Activated CD8-positive, alpha-beta memory T cell treated with anti-CD3 and anti-CD28 coated beads, Interleukin-2, amount 50 U/mL, for 1 hour (primary cell): ENCODE measurements at regions not wholly inside any gene's neighbourhood (a gene's known extent, or its start where the extent isn't known, plus 50 kb on each side); places are given as distances from the start of the nearest gene placed in this dataset.

Experiments
- DNase-seq: peaks from one replicate; pipeline ENCODE4 v3.0.0-alpha.2; 2020; ENCODE audit errors: extremely low read depth

DNA sequence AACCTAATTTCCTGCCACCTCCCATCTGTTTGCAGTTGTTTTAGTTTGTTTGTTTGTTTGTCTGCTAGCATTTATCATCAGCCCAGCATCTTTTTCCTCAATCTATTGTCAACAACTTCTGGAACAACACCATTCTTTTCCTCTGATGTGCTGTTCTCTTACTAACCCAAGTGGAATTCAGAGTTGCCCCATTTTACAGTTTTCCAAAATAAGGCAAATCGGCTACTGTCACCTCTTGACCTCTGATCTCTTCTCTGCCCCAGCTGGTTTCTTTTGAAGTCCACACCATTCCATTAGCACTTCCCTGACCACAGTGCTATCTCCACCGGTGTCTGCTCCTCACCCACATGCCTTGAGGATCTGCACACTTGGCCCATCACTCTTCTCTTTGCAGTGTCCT lies 102.4 kb downstream of the EFNB2 start:
- DNase-seq: no peak

DNA sequence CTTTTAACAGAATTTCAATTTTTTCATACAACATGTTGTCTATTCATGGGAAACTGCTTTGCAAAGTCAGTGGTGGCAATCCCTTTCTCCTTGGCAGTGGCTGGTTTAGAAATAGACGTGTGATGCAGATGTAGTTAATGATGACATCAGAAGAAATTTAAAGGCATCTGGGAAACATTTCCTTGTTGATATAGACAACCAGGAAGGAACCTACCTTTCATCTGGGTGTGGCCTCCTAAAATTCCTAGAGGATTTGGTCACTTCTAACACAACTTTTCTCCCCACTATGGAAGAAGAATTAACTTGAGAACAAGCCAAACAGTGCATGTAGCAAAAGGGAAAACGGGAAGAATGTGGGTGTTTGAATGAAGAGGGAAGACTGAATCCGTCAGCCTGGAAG lies 102.8 kb downstream of the EFNB2 start:
- DNase-seq: no peak

DNA sequence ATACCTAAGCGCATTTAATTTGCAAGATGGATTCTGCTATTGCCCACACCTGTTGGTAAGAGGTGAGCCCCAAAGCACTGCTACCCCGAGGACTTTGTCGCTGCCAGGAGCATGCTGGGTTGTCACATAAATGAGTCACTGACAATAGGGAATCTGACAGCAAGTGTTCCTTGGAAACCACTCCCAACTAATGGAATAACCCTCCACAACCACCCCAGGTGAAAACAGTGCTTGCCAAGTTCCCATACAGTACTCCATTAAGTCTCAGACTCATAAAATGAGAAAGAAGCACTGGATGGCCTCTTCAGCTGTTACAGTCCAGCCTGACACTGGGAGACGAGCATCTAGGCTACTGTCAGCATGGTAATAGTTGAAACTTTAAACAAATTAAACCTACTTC lies 108.6 kb downstream of the EFNB2 start:
- no peak for DNase-seq

DNA sequence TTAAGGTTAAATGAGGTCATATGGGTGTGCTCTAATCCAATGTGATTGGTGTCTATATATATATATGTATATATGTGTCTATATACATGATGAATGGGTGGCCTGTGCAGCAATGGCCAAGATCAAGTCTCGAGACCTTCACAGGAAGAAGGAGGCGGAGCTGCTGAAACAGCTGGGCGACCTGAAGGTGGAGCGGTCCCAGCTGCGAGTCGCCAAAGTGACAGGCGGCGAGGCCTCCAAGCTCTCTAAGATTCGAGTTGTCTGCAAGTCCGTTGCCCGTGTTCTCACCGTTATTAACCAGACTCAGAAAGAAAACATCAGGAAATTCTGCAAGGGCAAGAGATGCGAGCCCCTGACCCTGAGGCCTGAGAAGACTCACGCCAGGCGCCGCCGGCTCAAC lies 109.8 kb downstream of the EFNB2 start:
- DNase-seq: no peak

- no peak for DNase-seq
Observed at GRCh38 chr13:106424805-106425204, 110.7 kb downstream of the EFNB2 start.

DNA sequence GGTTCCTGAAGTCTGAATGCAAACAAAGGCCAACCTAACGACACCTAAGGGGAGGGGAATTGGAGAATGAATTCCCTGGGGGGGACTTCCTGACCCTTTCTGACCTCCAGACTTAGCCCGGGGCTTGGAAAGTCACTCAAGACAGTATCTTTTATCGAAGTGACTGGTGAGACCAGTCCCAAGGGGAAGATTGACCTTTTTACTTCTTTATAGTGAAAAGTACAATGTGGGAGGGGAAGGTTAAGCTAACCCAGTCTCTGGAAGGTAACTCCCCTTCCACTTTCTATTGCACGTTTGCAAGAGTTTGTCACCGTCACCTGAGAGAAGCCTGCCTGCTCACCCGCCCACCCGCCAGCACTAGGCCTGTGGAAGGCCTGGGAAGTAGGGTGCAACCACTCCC lies 111.9 kb downstream of the EFNB2 start:
- DNase-seq: no peak

DNA sequence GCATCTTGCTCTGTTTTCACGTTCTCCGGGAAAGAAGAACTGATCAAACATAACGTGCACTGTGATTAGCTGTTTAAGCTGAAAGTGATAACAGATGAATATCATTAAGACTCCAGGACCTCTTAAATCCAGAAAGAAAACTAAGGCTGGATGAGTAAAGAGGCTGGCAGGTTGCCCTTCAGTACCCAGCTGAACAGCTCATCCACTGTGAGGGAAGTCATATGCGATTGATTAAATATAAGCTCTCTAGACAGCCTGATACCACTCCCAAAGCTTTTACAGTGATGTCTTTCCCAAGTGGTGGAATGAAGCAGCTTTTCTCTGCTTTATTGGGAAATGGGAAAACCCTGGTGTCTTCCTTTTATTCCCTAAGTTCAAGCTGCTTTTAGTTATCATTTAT lies 116.9 kb downstream of the EFNB2 start:
- DNase-seq: no peak

GRCh38 chr13:106417467-106418110 lies 117.9 kb downstream of the EFNB2 start:
- DNase-seq: no peak

GRCh38 chr13:106416645-106417044 lies 118.8 kb downstream of the EFNB2 start:
- no peak for DNase-seq

GRCh38 chr13:106415971-106416370 lies 119.5 kb downstream of the EFNB2 start:
- no peak for DNase-seq

GRCh38 chr13:106415442-106415841 lies 120.0 kb downstream of the EFNB2 start:
- no peak for DNase-seq

DNA sequence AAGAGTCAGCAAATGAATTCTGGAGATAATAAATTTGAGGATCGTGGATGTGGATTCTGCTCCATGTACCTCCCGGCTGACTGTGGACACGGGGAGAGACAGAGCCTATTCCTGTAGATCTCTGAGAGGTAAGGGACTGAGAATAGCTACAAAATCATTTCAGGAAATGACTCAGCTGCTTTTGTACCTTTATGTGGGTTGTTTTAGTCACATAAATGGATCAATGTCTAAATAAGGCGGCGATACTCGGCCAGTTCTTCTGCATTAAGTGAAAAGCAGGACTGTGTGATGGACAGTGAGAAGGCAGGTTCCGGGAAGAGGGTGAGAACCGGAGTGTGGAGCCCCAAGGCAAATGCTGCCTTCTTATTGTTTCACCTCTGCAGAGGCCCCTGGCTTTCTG lies 128.1 kb downstream of the EFNB2 start:
- DNase-seq: no peak

DNA sequence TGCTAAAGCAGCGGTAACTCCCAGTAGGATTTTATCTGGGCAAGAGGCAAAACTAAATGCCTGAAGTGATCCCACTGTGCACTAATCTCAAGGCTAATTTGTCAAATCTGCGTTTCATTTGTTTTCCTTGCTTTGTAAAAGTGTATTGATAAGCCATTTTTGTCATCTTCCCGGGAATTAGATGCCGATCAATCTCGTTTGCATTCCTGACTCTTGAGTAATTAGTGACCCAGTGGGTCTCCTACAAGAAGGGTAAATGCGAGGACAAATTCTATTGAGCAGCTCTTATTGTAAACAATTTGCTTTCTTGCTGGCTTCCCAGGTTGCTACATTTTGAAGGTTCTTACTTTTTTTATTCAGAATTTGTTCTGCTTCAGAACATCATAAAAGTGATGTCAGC lies 129.7 kb downstream of the EFNB2 start:
- DNase-seq: no peak

DNA sequence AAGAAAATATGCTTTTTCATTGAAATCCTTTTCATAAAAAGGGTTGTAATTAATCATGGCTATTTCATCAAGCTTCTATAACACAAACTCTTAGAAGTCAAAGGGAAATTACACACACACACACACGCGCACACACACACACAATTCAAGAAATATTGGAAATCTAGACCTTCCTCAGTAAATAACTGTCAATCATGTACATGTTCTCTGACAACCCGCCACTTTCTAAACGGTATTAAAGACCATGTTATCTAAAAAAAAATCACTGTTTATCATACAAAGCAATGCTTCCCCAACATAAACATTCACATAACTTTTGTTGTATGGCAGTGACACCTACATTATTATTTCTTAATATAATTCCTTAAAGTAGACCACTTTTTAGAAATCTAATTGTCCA lies 132.2 kb downstream of the EFNB2 start:
- no peak for DNase-seq

DNA sequence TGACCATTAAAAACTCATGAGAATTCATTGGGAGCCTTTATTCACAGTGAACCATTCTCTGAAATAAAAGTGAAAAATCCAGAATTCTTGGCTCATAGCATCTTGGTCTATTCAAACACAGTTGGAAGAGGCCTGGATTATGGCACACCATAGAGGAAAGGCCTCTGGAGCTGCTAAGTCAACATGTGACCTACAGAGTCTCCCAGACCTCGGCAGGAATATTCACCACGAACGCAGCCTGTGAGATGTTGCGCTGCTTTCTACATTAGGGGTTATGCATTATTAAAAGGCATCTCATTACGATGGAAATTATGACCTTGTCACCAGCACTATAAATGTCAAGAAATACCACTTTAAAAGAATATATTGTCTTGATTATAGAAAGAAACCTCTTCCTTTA lies 132.6 kb downstream of the EFNB2 start:
- DNase-seq: no peak

DNA sequence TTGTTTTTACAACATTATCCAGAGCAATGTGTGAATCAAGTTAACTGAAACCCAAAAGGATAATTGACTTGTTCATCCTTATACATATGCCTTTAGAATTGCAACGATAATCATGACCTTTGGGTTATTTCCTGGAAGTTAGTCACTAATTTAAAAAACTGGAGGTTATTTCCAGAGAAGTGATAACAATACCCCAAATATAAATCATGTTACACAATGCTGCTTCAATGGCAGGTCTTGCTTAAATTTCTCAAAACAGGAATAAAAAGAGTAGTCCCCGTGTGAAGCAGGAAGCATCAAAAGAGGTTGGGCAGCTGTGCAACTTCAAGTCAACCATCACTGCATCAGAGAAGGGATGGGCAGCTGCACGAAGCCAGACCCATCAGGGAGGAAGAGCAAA lies 134.4 kb downstream of the EFNB2 start:
- no peak for DNase-seq

- DNase-seq: no peak
Observed at GRCh38 chr13:106400289-106400688, 135.2 kb downstream of the EFNB2 start.

DNA sequence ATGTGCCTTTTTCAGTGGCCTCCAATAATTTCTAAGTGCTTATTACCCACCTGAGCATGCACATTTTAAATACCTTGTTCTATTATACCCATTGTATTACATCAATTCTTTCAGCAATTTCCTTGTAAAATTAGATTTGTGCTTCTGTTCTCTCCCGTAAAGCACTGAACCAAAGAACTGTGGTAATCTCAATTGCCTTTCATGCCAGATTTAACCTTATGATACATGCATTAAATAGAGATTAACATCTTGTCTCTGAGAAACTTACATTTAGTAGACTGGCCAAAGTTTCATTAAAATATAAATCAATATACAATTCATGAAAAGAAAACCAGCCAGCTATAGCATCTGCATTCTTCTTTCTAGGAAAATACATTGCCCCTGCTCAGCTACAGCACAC lies 137.2 kb downstream of the EFNB2 start:
- DNase-seq: no peak

GRCh38 chr13:106393776-106394175 lies 141.7 kb downstream of the EFNB2 start:
- DNase-seq: no peak

DNA sequence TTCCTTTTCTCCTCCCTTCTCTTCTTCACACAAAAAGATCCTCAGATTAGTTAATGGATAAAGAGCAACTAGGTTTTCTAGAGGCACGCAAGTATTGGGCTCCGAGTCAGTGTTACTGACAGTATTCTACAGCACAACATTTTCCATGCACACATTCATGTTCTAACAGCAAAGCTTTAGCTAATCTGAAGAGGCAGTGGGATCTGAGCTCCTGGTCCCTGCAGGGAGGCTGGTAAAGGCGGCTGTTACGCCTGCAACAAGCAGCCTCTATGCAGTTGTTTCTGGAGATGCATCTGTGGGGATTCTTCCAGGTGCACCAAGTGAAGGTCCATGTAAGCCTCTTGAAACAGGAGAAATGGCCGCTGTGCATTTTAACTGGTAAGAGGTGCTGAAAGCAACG lies 143.8 kb downstream of the EFNB2 start:
- no peak for DNase-seq

- no peak for DNase-seq
Observed at GRCh38 chr13:106391271-106391670, 144.2 kb downstream of the EFNB2 start.

DNA sequence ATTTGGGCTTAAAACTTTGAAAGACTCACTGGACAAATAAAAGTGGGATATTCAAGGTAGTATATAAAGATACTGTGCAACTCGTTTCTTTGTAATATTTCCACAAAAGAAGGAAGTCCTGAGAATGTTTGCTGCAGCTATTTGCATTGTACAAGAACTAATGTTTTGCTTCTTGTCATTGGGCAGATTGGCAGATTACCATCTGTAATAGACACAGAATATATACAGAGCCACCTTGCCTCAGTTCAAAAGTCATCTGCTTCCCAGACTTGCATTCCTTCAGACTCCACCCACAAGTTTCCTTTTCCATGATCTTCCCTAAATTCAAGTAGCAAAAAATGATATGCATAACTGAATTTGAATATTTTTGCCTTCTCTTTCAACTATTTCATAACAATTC lies 145.1 kb downstream of the EFNB2 start:
- no peak for DNase-seq

DNA sequence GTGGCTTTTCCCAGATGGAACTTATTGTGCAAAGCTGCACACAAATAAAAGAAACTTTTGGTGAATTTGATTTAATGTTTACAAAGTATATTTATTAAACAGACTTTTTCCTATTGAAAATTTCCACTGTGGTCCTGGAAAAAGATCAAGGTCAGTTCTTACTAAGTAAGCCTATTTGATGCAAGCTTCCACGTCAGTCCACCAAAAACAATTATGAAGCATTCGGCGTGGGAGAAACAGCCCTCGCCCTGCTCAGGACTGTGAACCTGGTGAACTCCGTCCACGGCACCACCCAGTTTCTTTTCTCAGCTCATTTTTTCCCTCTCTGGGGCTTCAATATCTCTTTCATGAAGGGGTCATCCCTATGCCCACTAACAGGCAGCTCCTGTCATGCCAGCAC lies 149.8 kb downstream of the EFNB2 start:
- no peak for DNase-seq

DNA sequence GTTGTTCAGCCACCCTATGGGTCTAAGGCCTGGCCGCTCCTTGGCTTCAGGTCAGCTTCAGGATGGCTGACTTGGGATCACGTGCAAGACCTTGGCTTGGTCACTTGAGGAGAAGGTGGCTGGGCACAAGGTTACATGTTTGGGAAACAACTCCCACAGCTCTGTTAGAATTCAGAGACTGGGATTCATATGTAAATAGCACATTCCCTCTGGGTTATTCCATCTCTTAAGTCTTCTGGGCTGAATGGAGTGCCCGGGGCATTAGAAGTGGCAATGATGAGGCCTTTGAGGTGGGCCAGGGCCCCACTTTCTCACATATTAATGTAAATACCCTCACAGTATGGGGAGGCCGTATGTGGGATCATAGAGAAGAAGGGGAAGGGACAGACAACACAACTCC lies 150.9 kb downstream of the EFNB2 start:
- no peak for DNase-seq

DNA sequence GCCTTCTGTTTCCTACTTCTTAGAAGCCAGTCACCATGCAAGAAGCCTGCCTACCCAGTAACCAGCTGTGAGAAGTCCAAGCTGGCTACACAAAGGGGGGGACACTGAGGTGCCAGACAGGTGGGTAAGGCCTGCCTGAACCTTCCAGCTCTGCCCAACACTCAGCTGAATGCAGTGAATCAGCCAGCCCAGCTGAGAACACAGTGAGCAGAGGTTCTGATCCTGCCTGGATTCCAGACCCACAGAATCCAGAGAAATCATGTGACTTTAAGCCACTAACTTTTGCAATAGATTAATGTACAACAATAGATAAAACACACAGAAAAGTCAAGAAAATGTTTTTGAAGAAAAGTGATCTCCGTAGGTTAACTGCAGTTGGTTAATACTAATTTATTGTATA lies 151.7 kb downstream of the EFNB2 start:
- no peak for DNase-seq
